GM20000 (cell line): ENCODE measurements at regions not wholly inside any gene's neighbourhood (a gene's known extent, or its start where the extent isn't known, plus 50 kb on each side); places are given as distances from the start of the nearest gene placed in this dataset.

Experiments used
- DNase-seq: peaks from one replicate; pipeline ENCODE4 v3.0.0; 2012; ENCODE audit warnings: low spot score
- CTCF ChIP-seq: IDR thresholded peaks from 2 replicates; pipeline ENCODE4 v1.5.1; 2012; ENCODE audit warnings: mild to moderate bottlenecking, control low read depth; ENCODE audit errors: extremely low read depth, missing control alignments

DNA sequence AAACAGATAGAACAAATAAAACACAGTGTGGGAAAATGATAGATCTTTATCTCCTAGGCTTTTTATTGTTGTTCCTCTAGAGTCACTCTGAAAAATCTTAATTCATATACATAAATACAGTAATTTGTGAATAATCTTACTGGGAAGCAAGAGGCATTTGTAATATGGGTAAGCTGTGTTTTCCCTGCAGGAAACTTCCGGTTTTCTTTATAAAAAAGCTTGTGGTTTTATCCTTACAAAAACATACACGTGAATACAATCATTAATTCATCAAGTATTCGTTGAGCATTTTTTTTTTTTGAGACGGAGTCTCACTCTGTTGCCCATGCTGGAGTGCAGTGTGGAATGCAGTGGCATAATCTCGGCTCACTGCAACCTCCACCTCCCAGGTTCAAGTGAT lies 1312.8 kb upstream of the ZEB2 start:
- no peak for DNase-seq
- TF ChIP-seq CTCF = no peak

DNA sequence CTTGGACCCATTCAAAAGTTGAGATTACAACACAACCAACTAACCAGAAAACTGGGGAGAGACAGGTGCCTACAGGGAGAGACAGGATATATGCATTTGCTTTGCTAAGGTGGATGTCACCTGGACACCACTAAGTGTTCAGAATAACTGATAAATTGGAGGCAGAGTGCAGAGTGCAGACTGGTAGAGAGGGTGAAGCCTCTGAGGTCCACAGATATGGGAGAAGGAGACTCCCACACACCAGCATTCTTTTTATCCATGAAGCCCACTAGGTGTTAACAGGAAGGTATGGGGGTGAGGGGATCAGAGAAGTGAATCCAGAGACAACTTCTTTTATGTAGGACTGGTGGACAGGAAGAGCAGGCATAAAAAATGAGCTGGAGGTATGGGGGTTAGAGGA lies 1310.0 kb upstream of the ZEB2 start:
- no peak for DNase-seq
- TF ChIP-seq CTCF = no peak

DNA sequence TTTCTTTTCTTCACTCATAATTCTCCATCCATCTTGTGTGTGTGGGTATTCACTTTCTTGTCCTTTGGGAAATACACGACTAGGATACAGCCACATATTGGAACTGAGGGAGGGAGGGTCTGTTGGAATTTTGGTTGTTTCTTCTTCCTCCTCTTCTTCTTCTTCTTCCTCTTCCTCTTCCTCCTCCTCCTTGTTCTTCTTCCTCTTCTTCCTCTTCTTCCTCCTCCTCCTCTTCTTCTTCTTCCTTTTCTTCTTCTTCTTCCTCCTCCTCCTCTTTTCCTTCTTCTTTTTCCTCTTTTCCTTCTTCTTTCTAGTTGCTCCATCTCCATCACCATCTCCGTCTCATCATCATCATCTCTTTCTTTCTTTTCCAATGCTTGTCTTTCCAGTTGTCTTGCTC lies 1307.3 kb upstream of the ZEB2 start:
- DNase-seq = no peak
- no peak for TF ChIP-seq CTCF

- DNase-seq = no peak
- TF ChIP-seq CTCF = no peak
Measured at GRCh38 chr2:145824384-145824783, 1304.5 kb upstream of the ZEB2 start.

- DNase-seq = no peak
- TF ChIP-seq CTCF = no peak
Measured at GRCh38 chr2:145822892-145823534, 1303.1 kb upstream of the ZEB2 start.

GRCh38 chr2:145820651-145821050 lies 1300.7 kb upstream of the ZEB2 start:
- no peak for DNase-seq
- TF ChIP-seq CTCF = no peak

- TF ChIP-seq CTCF = no peak
- DNase-seq = no peak
Measured at GRCh38 chr2:145818890-145819504, 1299.1 kb upstream of the ZEB2 start.
